ENCODE measurements at regions not wholly inside any gene's neighbourhood (a gene's known extent, or its start where the extent isn't known, plus 50 kb on each side); places are given as distances from the start of the nearest gene placed in this dataset.

- no TSS peak for BruUV-seq (replicated peaks)
- H3K36me3 ChIP-seq (ENCODE audit: insufficient read depth, low read length, poor library complexity, severe bottlenecking) = no peaks in the 10 kb centered on the region
Observed at GRCh38 chr5:114952876-114953275, 216.8 kb downstream of the TRIM36 start.

GRCh38 chr5:114949756-114950155 is 220.0 kb downstream of the TRIM36 start:
- H3K36me3 ChIP-seq (ENCODE audit: insufficient read depth, low read length, poor library complexity, severe bottlenecking) = no peaks in the 10 kb centered on the region
- no peaks in the 10 kb centered on the region for H3K9me3 ChIP-seq (ENCODE audit: low read depth, low read length, poor library complexity, severe bottlenecking)
- BruUV-seq (replicated peaks) = no TSS peak
- DNase-seq (ENCODE audit: low spot score) = no peak
- ChIA-PET CTCF (no interaction called here), POLR2A (ENCODE audit: low non-redundant PET) (no interaction called here)
- TF ChIP-seq CTCF (conservative IDR thresholded peaks at IDR 0.05; ENCODE audit: low read depth, low read length) (no peak), EZH2 (IDR thresholded peaks at IDR 0.05; ENCODE audit: borderline replicate concordance, low read depth, low read length, poor library complexity, severe bottlenecking) (no peak)
- intact Hi-C loops (cut with micrococcal nuclease; ENCODE audit: unreplicated experiment) = no loop called here
- H3K27me3 ChIP-seq (replicated peaks; ENCODE audit: insufficient read depth, low read depth, low read length, poor library complexity) = no peaks in the 10 kb centered on the region
- H3K27ac ChIP-seq (ENCODE audit: low read depth, low read length, poor library complexity, severe bottlenecking) = no peak overlapping the region
- H3K4me1 ChIP-seq (ENCODE audit: insufficient read depth, low read length, poor library complexity, severe bottlenecking) = no peaks in the 10 kb centered on the region
- H3K4me3 ChIP-seq (ENCODE audit: low read depth, low read length, poor library complexity, severe bottlenecking) = no peak overlapping the region

More at GRCh38 chr5:114952876-114953275, 216.8 kb downstream of the TRIM36 start:
- Histone ChIP-seq H3K27ac (ENCODE audit: low read depth, low read length, poor library complexity, severe bottlenecking) (no peak overlapping the region), H3K9me3 (ENCODE audit: low read depth, low read length, poor library complexity, severe bottlenecking) (no peaks in the 10 kb centered on the region), H3K27me3 (replicated peaks; ENCODE audit: insufficient read depth, low read depth, low read length, poor library complexity) (no peaks in the 10 kb centered on the region), H3K4me1 (ENCODE audit: insufficient read depth, low read length, poor library complexity, severe bottlenecking) (no peaks in the 10 kb centered on the region), H3K4me3 (ENCODE audit: low read depth, low read length, poor library complexity, severe bottlenecking) (no peak overlapping the region)
- POLR2A ChIA-PET (ENCODE audit: low non-redundant PET) = no interaction called here
- CTCF ChIA-PET = no interaction called here
- no peak for TF ChIP-seq CTCF (conservative IDR thresholded peaks at IDR 0.05; ENCODE audit: low read depth, low read length)
- TF ChIP-seq EZH2 (IDR thresholded peaks at IDR 0.05; ENCODE audit: borderline replicate concordance, low read depth, low read length, poor library complexity, severe bottlenecking) = no peak
- no peak for DNase-seq (ENCODE audit: low spot score)
- intact Hi-C loops (cut with micrococcal nuclease; ENCODE audit: unreplicated experiment) = no loop called here

GRCh38 chr5:114948986-114949621 is 220.6 kb downstream of the TRIM36 start:
- no peaks in the 10 kb centered on the region for H3K36me3 ChIP-seq (ENCODE audit: insufficient read depth, low read length, poor library complexity, severe bottlenecking)
- intact Hi-C loops (cut with micrococcal nuclease; ENCODE audit: unreplicated experiment) = no loop called here
- no peak overlapping the region for H3K27ac ChIP-seq (ENCODE audit: low read depth, low read length, poor library complexity, severe bottlenecking)
- no peak overlapping the region for H3K4me3 ChIP-seq (ENCODE audit: low read depth, low read length, poor library complexity, severe bottlenecking)
- BruUV-seq (replicated peaks) = no TSS peak
- no peak for DNase-seq (ENCODE audit: low spot score)
- no peaks in the 10 kb centered on the region for H3K4me1 ChIP-seq (ENCODE audit: insufficient read depth, low read length, poor library complexity, severe bottlenecking)
- ChIA-PET CTCF (no interaction called here), POLR2A (ENCODE audit: low non-redundant PET) (no interaction called here)
- H3K9me3 ChIP-seq (ENCODE audit: low read depth, low read length, poor library complexity, severe bottlenecking) = no peaks in the 10 kb centered on the region
- H3K27me3 ChIP-seq (replicated peaks; ENCODE audit: insufficient read depth, low read depth, low read length, poor library complexity) = no peaks in the 10 kb centered on the region
- TF ChIP-seq EZH2 (IDR thresholded peaks at IDR 0.05; ENCODE audit: borderline replicate concordance, low read depth, low read length, poor library complexity, severe bottlenecking) (no peak), CTCF (conservative IDR thresholded peaks at IDR 0.05; ENCODE audit: low read depth, low read length) (no peak)

Data from A673 (cell line).